ENCODE measurements at regions not wholly inside any gene's neighbourhood (a gene's known extent, or its start where the extent isn't known, plus 50 kb on each side); places are given as distances from the start of the nearest gene placed in this dataset.

DNA sequence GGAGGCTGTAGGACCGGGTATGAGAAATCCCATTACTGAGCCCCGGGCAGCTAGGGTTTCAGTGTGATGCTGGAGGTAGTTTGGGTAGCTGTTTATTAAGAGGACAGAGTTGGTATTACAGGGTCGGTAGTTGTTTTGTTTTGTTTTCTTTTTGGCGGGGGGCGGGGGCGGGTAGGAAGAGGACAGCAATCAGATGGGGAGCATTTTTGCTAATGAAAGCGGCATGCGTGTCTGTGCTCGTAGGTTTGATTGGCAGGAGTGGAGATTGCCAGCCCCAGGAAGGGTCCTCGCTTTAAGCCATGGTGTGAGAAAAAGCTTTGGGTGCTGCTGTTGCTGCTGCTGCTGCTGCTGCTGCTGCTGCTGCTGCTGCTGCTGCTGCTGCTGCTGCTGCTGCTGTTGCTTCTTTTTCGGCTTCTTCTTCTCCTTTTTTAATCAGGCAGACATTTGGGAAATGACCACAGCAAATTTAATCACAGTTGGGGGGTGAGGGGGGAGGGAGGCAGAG is 498.5 kb upstream of the ZFHX3 start:
- Mint-ChIP-seq H3K4me1 (ENCODE audit: unreplicated experiment) (peaks cover 20% of the 10 kb centered on the region), H3K4me3 (ENCODE audit: unreplicated experiment) (no peak overlapping the region), H3K27me3 (ENCODE audit: unreplicated experiment) (no peaks in the 10 kb centered on the region), H3K36me3 (ENCODE audit: low read depth, unreplicated experiment) (no peaks in the 10 kb centered on the region), H3K27ac (ENCODE audit: unreplicated experiment) (no peak overlapping the region), H3K9me3 (ENCODE audit: unreplicated experiment) (no peaks in the 10 kb centered on the region)
- no peak for TF ChIP-seq CTCF (IDR thresholded peaks at IDR 0.05; ENCODE audit: unreplicated experiment)
- DNase-seq (ENCODE audit: low spot score): no peak

- Mint-ChIP-seq H3K27me3 (ENCODE audit: unreplicated experiment) (no peaks in the 10 kb centered on the region), H3K36me3 (ENCODE audit: low read depth, unreplicated experiment) (no peaks in the 10 kb centered on the region), H3K4me3 (ENCODE audit: unreplicated experiment) (no peak overlapping the region), H3K4me1 (ENCODE audit: unreplicated experiment) (peaks cover 20% of the 10 kb centered on the region), H3K27ac (ENCODE audit: unreplicated experiment) (no peak overlapping the region), H3K9me3 (ENCODE audit: unreplicated experiment) (no peaks in the 10 kb centered on the region)
- TF ChIP-seq CTCF (IDR thresholded peaks at IDR 0.05; ENCODE audit: unreplicated experiment): no peak
- no peak for DNase-seq (ENCODE audit: low spot score)
Observed at GRCh38 chr16:73545755-73546154, 497.8 kb upstream of the ZFHX3 start.

DNA sequence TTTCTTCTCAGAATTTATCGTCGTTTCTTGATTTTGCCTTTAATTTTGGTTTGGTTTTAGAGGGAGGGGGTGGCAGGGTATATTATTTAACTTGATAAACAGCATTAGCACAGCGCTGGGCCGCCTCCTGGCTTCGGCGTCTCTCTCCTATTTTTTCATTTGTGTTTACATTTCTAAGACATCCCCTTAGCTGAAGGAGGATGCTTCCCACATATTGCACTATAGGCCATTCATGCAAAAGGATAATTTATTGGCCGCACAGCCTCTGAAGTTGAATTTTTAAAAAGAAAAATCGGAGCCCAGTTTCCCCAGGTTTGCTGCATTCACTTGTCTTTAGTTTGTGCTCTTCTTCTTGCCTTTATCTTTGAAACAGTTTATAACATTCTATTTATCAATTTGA is 497.4 kb upstream of the ZFHX3 start:
- peaks cover 20% of the 10 kb centered on the region for H3K4me1 Mint-ChIP-seq (ENCODE audit: unreplicated experiment)
- H3K4me3 Mint-ChIP-seq (ENCODE audit: unreplicated experiment): no peak overlapping the region

GRCh38 chr16:73544826-73545225 is 496.9 kb upstream of the ZFHX3 start:
- no peak overlapping the region for H3K4me3 Mint-ChIP-seq (ENCODE audit: unreplicated experiment)
- DNase-seq (ENCODE audit: low spot score): no peak
- no peaks in the 10 kb centered on the region for H3K27me3 Mint-ChIP-seq (ENCODE audit: unreplicated experiment)
- H3K9me3 Mint-ChIP-seq (ENCODE audit: unreplicated experiment): no peaks in the 10 kb centered on the region
- no peak overlapping the region for H3K27ac Mint-ChIP-seq (ENCODE audit: unreplicated experiment)
- no peaks in the 10 kb centered on the region for H3K36me3 Mint-ChIP-seq (ENCODE audit: low read depth, unreplicated experiment)
- TF ChIP-seq CTCF (IDR thresholded peaks at IDR 0.05; ENCODE audit: unreplicated experiment): no peak
- peaks cover 20% of the 10 kb centered on the region for H3K4me1 Mint-ChIP-seq (ENCODE audit: unreplicated experiment)

More for the DNA sequence above, 497.4 kb upstream of the ZFHX3 start:
- Mint-ChIP-seq H3K36me3 (ENCODE audit: low read depth, unreplicated experiment) (no peaks in the 10 kb centered on the region), H3K27ac (ENCODE audit: unreplicated experiment) (no peak overlapping the region), H3K27me3 (ENCODE audit: unreplicated experiment) (no peaks in the 10 kb centered on the region), H3K9me3 (ENCODE audit: unreplicated experiment) (no peaks in the 10 kb centered on the region)
- no peak for TF ChIP-seq CTCF (IDR thresholded peaks at IDR 0.05; ENCODE audit: unreplicated experiment)
- no peak for DNase-seq (ENCODE audit: low spot score)

GRCh38 chr16:73543970-73544599 is 496.2 kb upstream of the ZFHX3 start:
- Mint-ChIP-seq H3K36me3 (ENCODE audit: low read depth, unreplicated experiment) (no peaks in the 10 kb centered on the region), H3K27me3 (ENCODE audit: unreplicated experiment) (no peaks in the 10 kb centered on the region), H3K27ac (ENCODE audit: unreplicated experiment) (no peak overlapping the region), H3K9me3 (ENCODE audit: unreplicated experiment) (no peaks in the 10 kb centered on the region), H3K4me3 (ENCODE audit: unreplicated experiment) (no peak overlapping the region), H3K4me1 (ENCODE audit: unreplicated experiment) (peaks cover 20% of the 10 kb centered on the region)
- DNase-seq (ENCODE audit: low spot score): no peak
- no peak for TF ChIP-seq CTCF (IDR thresholded peaks at IDR 0.05; ENCODE audit: unreplicated experiment)
